DMS 273 treated with DMSO at 0.1 percent for 48 hours (cell line): ENCODE measurements at regions not wholly inside any gene's neighbourhood (a gene's known extent, or its start where the extent isn't known, plus 50 kb on each side); places are given as distances from the start of the nearest gene placed in this dataset.
"Not testable (repeated sequence)": the region's sequence is repeated elsewhere in the genome, so short reads cannot be mapped to it uniquely, and the experiment has no call there.

ENCODE experiments used
- DNase-seq: peaks from one replicate; lab custom pipeline; 2025; lab: John Stamatoyannopoulos, UW

DNA sequence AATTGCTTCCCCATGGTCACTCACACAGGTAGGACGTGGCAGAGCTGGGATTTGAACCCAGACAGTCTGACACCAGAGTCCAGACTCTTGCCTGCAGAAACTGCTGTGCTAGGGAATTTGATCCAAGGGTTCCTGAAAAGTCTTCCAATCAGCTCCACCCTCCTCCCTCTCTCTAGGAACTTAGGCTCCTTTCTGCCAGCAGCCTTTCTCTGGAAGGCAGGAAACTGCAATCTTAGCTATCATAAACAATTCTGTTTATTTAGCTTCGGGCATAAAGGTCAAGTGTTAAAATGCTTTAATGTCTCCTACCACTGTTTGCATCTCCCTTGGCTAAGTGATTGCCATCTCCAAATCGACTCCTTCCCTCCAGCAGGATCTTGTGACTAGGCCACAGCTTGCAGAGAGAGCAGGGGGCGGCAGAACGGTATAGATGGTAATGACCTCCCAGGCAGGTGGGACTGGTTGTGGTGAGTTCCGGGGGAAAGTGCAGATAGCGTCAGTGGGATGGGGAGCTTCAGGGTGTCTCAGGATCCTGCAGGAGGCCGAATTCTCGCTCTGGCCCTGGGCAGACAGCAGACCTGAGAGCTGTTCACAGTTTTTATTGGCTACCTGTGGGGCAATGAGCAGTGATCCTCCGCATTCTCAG, 882.4 kb upstream of the EEF2KMT start:
- DNase-seq = no peak

DNA sequence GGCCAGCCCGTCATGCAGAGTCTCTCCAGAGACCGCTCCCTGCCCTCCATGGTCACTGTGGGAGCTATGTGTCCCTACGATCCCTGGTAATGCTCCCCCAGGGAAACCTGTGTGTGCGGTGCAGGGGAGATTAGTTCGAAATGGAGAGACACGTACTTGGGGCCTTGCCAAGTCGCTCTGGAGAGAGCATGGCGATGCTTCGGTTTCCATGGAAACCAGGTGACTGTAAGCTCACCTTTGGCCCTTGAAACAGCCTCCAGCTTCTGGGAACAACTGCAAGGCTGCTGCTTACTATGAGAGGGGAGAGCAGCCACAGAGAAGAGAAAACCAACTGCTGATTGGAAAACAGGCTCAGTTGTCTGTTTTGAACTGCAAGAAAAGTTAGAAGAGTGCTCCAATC, 879.7 kb upstream of the EEF2KMT start:
- no peak for DNase-seq

DNA sequence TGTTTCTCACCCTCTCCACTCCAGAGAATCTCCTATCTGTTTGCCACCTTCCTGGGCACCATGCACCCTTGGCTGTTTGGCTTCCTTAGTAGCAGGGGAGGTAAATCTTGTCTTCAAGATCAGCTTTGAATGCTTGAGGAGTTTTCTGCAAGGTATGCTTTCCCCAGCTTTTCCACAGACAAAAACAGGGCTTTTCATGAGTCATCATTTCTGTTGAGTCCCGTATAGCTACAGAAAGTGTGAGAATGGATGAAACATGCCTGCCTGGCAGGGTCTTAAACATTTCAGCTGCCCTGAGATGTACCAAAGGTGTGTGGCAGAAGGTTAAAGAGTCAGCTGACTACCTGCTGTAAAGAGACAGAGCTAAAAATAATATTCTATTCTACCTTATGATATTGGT, 875.2 kb upstream of the EEF2KMT start:
- no peak for DNase-seq

DNA sequence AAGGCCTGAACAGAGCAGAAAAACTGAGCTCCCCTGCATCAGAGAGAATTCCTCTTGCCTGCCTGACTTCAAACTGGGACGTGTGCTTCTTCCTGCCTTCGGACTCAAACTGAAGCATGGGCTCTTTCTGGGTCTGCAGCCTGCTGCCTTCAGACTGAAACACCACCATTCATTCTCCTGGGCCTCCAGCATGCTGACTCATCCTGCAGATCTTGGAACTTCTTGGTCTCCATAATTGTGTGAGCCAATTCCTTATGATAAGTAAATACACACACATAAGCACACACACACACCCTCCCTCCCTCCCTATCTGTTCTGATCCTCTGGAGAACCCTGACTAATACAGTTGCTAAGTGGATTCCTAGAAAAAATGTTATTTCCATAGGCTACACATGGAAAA, 874.3 kb upstream of the EEF2KMT start:
- no peak for DNase-seq

DNA sequence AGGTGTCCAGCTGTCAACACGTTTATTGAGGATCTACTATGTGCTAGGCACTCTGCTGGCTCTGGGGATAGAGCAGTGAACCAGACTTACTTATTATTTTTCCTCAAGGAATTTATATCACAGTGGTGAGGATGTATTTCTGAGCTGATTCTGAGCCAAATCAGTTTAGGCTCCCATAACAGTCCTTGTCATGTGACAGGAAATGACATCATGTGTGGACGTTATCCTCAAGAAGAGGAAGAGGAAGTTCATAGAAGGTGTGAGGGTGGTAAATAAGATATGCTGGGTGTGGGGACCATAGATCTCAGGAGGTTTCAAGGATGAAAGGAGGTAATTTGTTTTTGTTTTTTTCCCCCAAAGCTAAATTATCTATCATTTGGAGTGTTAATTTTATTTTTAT, 873.5 kb upstream of the EEF2KMT start:
- no peak for DNase-seq

DNA sequence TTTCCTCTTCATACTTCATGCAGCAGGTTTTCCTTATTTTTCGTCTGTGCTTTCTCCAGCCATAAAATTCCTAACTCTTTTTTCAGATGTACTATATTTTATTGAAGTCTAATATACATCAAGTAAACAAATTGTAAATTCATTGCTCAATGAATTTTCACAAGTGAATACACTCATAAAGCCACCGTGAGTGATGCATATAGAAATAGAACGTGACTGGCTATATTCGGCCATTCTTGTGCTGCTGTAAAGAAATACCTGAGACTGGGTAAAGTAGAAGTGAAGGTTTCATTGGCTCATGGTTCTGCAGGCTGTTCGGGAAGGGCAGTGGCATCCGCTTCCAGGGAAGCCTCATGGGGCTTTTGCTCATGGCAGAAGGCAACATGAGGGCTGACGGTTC, 868.4 kb upstream of the EEF2KMT start:
- no peak for DNase-seq

DNA sequence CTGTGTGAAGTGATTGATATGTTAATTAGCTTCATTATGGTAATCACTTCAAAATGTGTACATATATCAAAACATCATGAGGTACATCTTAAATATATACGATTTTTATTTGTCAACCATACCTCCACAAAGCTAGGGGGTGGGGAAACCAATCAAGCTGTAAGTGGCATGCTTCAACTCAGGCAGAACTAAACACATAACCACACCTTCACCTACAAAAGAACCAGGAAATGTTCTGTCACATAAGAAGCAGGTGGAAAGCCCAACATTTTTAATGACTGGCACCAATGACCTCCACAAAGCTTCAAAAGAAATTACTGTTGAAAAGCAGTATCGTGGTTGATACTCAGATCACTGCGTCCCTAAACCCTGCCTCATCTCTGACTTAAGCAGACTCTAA, 867.7 kb upstream of the EEF2KMT start:
- DNase-seq = no peak

DNA sequence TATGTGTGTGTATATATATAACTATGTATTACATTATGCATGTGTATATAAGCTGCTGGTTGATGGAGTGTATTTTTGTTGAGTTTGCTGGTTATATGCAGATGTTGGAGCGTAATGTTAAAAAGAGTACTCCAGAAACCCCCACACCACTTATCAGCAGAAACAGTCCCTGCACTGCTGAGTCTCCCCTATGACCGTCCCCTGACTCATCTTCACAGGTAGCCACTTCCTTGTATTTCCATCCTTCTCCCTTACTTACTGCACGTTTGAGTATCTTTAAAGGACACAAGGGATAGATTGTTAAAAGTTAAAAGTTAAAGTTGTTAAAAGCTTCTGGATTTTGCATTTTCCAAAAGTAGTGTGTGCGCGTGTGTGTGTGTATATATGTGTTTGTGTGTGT, 853.9 kb upstream of the EEF2KMT start:
- DNase-seq = no peak

DNA sequence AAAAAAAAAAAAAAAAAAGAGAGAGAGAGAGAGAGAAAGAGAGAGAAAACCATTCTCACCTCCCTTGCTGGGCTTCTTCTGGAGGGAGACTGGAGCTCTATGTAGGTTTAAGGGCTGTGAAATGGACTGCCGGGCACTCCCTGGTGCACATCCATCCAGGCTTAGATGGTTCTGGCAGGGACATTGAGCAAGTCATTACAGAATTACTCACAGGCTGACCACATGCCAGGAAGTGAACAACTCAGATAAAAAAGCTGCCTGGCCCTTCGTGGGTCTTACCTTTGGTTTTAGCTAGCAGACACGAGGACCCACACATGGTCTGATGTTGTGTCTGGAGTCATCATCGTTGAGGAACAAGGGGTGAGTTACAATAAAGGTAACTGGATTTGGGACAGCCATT, 847.4 kb upstream of the EEF2KMT start:
- no peak for DNase-seq

DNA sequence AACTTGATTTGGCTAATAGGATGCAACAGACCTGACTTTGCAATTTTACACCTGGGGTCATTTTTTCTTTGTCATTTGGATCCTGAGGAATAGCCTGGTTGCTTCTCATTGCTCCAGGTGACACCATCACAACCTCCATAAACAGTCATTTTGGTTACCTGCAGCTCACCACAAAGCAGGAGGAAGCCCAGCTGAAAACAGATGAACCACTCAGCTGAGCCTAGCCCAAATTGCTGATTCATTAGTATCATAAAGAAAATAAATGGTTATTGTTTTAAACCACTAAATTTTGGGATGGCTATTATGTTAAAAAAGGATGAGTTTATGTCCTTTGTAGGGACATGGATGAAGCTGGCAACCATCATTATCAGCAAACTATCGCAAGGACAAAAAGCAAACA, 841.0 kb upstream of the EEF2KMT start:
- no peak for DNase-seq

DNA sequence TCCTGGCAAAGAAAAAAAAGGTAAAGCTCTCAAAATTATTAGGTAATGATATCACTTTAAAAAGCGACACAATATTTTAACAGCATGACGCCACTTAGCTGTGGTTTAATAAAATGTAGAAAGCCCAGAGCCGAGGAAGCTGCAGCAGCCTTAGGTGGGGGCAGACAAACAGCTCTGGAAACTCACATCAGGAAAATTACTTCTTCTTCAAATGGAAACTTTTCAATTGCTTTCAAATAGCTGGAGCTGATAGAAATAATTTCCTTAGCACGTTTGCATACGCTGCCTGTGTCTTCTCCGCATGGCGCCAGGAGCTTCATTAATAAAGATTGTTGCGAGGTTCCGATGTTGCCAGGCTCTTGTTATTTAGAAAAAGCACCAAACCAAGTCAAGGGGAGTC, 835.3 kb upstream of the EEF2KMT start:
- DNase-seq = no peak

DNA sequence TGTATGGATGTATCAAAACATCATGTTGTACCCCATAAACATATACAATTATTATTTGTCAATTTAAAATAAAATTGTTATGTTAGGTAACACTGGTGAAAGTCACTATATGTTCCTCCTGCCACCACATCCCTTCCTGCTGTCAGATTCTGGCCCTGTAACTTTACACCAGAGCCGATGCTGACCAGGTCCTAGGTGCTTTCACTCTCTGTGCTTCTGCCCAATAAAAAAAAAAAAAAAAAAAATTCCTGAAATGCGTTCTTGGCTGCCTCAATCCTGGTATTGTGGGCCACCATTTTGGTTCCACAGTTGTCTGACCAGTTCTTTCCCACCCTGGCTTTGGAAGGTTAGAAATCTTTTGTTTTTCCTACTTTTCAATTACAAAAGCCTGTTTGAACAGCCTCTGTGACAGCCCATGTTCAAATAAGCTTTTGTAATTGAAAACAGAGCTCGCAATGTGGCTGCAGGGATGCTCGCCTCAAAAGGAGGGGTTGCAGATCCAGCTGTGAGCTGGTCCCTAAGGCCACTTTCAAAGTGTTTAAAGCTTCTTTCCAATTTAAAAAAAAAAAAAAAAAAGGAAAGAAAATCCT, 831.0 kb upstream of the EEF2KMT start:
- DNase-seq = no peak

DNA sequence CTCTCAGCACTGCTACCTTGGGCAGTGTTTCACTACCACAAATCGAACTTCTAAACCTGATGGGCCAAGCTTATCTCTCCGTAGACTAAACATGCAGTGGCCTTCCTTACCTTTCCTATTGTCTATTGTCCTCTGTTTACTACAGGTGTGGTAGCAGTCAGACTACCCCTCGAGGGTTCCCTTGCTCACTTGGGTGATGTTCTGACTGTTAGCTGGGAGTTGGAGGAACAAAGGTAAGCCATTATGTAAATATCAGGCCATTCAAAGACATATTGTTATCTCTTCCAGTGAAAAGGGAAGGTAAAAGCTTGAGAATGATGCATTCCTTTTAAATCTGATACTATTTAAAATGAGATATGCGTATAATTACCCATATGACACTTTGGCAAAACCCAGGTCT, 828.3 kb upstream of the EEF2KMT start:
- no peak for DNase-seq

DNA sequence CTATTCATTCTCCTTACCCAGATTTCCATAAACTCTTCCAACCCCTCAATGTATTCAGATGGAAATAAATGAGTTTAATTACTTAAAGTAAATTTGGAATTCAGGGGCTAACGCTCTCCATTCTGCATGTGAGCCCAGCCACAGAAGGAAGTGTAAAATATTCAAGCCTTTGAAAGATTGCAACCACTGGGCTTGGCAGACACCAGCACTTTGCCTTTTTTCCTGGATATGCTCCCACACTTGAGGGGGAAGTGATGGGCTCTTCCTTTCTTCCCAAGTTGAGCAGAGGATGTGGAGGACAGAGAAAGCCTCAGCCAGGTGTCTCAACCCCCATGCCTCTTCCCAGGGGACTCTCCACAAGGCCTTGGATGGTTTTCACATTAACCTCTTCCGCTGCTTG, 825.1 kb upstream of the EEF2KMT start:
- no peak for DNase-seq

DNA sequence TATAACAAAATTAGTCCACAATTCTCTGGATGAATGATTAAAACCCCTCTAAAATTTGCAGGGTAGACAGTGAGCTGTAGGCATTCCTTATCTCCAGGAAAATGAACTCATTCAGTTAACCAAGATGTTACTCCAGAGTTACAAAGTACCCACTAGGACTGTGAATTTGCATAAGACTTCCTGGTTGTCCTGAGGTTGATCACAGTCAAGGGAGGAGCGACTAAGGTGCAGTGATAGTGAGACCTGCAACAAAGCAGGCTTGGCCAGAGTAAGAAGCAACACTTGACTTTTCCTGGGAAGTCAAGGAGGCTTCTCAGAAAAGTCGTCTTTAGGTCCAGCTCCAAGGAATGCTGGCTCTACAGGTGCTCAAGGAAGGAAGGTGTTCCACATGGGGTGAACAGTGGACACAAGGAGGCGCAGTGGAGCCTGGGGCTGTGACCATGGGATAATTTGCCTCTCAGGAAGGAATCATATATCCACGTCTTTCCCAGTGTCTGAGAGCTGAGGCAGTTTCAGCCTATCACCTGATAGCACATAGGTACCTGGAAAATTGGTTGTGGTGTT, 821.1 kb upstream of the EEF2KMT start:
- no peak for DNase-seq

DNA sequence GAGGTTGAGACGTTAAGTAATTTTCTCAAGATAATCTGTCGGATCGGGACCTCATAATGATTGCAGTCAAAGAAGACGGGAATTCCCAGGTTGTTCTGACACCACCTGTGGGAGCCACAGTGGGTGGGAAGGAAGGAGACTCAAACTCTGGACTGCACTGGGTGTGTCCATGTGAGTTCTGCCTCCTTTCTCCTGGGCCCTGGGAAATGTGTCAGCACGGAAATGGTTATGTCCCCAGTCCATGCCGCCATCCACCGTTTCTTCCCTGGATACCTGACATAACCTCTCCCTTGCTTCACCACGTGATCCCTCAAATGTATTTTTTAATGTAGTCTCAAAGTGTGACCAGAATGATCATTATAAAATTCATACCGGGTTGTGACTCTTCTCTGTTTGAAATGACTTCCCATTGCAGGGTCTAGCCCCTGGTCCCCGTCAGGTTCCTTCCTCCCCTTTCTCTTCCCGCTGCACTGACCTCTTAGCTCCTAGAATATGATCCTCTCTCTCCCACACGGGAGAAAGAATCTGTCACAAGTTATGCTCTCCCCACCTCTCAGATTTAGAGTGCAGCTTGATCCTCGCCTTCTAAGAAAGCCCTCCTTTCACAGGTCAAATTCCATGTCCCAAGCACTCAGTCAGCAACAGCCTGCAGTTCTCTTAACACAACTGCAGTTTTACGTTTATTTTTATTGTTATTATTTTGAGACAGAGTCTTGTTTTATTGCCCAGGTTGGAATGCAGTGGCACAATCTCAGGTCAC, 820.0 kb upstream of the EEF2KMT start:
- DNase-seq = no peak

DNA sequence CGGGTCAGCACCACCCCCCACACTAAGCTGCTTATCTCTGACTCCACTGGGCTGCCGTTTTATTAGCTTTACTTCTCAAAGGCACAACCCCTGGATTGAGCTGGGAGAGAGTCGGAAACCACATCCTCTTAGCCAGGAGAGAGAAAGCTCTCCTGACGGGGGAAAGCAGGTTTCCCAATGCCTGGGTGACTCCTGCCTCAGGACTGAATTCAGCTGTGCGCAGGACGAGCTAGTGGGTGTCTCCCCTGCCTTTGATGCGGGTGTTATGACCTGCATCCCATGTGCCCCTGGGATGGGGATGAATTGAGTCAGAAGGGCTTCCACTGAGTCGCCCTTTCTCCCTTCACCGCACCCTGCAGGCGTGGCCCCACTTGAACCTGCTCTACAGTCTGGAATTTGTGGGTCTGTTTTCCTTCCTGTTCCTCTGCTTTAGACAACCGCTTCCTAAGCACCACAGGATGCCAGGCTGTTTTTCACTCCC, 819.2 kb upstream of the EEF2KMT start:
- DNase-seq = no peak

DNA sequence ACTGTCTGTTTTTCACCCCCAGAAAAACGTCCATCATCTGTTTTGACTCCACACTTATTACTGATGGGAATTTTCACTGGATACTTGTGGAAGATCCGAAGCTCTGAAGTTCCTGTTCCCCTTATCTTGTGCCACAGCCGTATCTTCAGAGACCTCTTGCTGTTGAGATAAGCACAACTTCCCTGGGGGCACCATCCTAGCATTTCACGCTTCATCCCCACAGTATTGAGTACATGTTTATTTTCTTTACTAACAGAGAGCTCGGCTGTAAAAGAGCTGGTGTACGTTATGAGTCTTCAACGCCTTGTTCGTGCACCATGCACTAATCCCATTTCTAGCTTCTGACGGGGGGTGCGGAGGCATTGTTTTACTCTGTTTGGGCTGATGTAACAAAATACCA, 813.6 kb upstream of the EEF2KMT start:
- no peak for DNase-seq

DNA sequence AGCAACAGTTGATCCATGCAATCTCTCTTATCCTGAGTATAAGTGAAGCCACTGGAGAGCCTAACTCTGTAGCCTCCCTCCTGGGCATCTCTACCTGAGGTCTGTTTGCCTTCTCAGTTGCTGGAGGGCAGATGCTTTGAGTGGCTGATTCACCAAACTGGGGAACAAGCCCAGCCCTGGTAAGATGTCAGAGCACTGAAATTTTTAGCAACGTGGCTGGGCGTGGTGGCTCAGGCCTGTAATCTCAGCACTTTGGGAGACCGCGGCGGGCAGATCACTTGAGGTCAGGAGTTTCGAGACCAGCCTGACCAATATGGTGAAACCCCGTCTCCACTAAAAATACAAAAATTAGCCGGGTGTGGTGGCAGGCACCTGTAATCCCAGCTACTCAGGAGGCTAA, 812.0 kb upstream of the EEF2KMT start:
- not testable (repeated sequence) for DNase-seq

DNA sequence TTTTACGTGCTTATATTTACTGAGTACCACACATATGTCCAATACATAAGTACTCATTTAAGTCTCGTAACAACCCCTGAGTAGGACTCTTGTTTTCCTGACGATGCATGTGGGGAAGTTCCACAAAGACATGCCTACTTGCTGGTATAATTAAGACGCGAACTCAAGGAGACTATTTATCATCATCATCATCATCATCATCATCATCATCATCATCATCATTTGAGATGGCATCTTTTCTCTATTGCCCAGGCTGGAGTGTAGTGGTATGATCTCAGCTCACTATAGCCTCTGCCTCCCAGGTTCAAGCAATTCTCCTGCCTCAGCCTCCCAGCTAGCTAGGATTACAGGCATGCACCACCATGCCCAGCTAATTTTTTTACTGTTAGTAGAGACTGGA, 809.9 kb upstream of the EEF2KMT start:
- DNase-seq = no peak

DNA sequence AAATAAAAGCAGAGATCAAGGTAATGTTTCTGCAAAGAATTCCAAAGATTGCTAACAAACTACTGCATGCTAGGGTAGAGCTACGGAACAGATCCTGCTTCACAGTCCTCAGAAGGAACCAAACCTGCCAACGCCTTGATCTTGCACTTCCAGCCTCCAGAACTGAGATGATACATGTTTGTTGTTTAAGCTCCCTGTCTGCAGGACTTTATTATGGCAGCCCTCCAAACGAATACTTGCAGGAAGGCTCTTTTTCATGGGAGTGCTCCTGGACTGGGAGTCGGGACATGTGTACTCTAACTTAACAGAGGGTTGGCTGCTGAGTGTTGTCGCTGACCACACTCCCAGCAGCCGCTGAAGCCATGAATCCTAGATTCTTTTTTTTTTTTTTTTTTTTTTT, 808.8 kb upstream of the EEF2KMT start:
- DNase-seq = no peak

DNA sequence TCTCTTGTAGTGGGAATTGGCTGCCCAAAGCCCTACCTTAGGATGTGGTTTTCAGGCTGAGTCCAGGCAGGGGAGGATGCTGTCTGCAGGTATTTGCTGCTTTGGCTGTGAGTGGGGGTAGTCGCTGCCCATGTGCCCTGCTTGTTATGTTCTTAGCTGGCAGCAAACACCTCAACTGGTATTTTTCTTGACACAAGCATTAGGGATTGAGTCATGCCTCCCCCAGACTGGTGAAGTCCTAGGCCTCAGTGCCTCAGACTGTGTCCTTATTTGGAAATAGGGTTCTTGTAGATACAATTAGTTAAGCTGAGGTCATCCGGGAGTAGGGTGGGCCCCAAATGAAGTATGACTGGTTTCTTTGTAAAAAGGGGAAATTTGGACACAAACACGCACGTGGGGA, 808.3 kb upstream of the EEF2KMT start:
- DNase-seq = no peak

DNA sequence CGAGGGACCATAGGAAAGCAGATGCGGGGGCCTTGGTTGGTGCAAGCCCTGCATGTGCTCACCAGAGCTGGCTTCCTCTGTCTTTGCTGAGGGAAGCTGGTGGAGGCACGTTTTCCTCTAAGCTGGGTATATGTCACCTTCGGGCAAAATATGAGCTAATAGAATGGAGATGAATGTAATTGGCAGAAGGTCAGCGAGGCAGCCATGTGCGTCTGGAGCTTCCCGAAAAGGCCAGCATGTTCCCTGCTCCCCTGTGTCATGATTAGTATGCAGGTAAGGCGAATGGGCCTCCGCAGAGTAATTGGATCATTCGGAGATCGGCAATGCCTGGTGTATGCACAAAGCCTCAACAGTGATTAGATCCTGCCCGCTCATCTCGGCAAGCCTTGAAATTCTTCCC, 806.2 kb upstream of the EEF2KMT start:
- no peak for DNase-seq
